Transverse colon (tissue), 3 donors: ENCODE measurements at regions not wholly inside any gene's neighbourhood (a gene's known extent, or its start where the extent isn't known, plus 50 kb on each side); places are given as distances from the start of the nearest gene placed in this dataset.
"Not testable (repeated sequence)": the region's sequence is repeated elsewhere in the genome, so short reads cannot be mapped to it uniquely, and the experiment has no call there.

Experiments used
- CTCF ChIP-seq, 5 experiments: fragments of 200-600 bp in 3 of 5; fragments of 450-650 bp in 2 of 5; sonication (generic) in 3 of 5; IDR thresholded peaks; 1 replicate in 2 of 5; 2 replicates in 3 of 5; pipeline ENCODE4 v1.5.1; 2016 to 2017; ENCODE audit warnings: antibody characterized with exemption in 5 of 5, inconsistent platforms in 3 of 5, mild to moderate bottlenecking in 2 of 5, moderate library complexity in 1 of 5
- EP300 ChIP-seq: sonication (generic); formaldehyde crosslinking; IDR thresholded peaks from one replicate; pipeline ENCODE4 v1.6.1; 2017; ENCODE audit warnings: antibody characterized with exemption, low read depth
- POLR2A ChIP-seq: fragments of 450-650 bp; IDR thresholded peaks from one replicate; pipeline ENCODE4 v1.6.1; 2016; ENCODE audit warnings: antibody characterized with exemption, mild to moderate bottlenecking, moderate library complexity

GRCh38 chr5:179449950-179450349, 100.4 kb upstream of the RUFY1 start:
- TF ChIP-seq CTCF (IDR thresholded peaks at IDR 0.05); POLR2A; EP300: not testable (repeated sequence)
